AG09309 (cell line): ENCODE measurements at regions not wholly inside any gene's neighbourhood (a gene's known extent, or its start where the extent isn't known, plus 50 kb on each side); places are given as distances from the start of the nearest gene placed in this dataset.

Experiments used
- DNase-seq: peaks from one replicate; pipeline ENCODE4 v3.0.0-alpha.2; 2010; ENCODE audit warnings: low read depth
- H3K4me3 ChIP-seq: 2 replicates; pipeline ENCODE4 v1.5.1; 2011; ENCODE audit warnings: mild to moderate bottlenecking, low read depth, low read length, moderate library complexity; ENCODE audit not compliant: control insufficient read depth
- TF ChIP-seq, protein P1 (sequence below): IDR thresholded peaks from 2 replicates; pipeline ENCODE4 v1.5.1; 2011; ENCODE audit warnings: mild to moderate bottlenecking, low read depth, low read length, inconsistent platforms; ENCODE audit not compliant: insufficient read depth, control insufficient read depth; ENCODE audit errors: missing control alignments

- no peak for DNase-seq
- TF ChIP-seq, protein P1, sequence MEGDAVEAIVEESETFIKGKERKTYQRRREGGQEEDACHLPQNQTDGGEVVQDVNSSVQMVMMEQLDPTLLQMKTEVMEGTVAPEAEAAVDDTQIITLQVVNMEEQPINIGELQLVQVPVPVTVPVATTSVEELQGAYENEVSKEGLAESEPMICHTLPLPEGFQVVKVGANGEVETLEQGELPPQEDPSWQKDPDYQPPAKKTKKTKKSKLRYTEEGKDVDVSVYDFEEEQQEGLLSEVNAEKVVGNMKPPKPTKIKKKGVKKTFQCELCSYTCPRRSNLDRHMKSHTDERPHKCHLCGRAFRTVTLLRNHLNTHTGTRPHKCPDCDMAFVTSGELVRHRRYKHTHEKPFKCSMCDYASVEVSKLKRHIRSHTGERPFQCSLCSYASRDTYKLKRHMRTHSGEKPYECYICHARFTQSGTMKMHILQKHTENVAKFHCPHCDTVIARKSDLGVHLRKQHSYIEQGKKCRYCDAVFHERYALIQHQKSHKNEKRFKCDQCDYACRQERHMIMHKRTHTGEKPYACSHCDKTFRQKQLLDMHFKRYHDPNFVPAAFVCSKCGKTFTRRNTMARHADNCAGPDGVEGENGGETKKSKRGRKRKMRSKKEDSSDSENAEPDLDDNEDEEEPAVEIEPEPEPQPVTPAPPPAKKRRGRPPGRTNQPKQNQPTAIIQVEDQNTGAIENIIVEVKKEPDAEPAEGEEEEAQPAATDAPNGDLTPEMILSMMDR: no peak
Observed at GRCh38 chr4:127347936-127348335, 284.8 kb upstream of the INTU start.

GRCh38 chr4:127352220-127353113 lies 280.3 kb upstream of the INTU start:
- H3K4me3 ChIP-seq: no peak overlapping the region
- no peak for DNase-seq
- TF ChIP-seq, protein P1: no peak

More at GRCh38 chr4:127347936-127348335, 284.8 kb upstream of the INTU start:
- H3K4me3 ChIP-seq: no peak overlapping the region

DNA sequence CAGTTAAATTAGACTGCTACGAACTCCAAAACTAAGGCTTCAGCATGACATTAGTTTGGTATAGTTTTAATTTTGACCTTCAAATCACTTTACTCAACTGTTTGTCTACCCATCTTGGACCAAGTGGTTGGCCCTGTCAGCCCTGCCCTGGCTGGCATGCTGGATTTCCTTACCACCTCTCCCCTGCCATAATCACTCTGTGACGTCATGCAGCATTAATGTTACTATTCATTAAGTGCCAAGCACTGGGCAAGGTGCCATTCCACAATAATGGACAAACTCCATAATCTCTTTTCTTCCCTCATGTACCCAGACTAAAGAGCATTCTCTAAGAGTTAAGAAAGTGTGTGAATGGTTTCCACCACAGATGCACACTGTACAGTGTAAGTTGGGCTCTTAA lies 277.0 kb upstream of the INTU start:
- DNase-seq: no peak
- no peak overlapping the region for H3K4me3 ChIP-seq
- TF ChIP-seq, protein P1: no peak

DNA sequence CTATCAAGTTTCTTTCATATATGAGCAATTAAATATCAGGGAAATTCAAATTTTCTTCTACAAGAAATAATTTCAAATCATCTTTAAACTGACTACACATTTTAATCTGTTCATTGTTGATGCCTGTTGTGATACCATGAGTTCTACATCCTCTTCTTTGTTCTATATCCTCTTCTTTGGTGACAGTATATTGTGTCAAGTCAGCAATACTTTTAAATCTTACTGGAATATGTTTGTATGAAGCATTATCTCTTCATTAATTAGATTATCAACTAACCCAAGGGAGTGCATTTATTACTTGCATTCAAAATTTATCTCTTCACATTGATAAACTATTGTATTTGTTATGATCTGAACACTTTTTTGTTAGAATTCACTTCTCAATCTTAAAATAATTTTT lies 275.0 kb upstream of the INTU start:
- TF ChIP-seq, protein P1: no peak
- DNase-seq: no peak
- no peak overlapping the region for H3K4me3 ChIP-seq

DNA sequence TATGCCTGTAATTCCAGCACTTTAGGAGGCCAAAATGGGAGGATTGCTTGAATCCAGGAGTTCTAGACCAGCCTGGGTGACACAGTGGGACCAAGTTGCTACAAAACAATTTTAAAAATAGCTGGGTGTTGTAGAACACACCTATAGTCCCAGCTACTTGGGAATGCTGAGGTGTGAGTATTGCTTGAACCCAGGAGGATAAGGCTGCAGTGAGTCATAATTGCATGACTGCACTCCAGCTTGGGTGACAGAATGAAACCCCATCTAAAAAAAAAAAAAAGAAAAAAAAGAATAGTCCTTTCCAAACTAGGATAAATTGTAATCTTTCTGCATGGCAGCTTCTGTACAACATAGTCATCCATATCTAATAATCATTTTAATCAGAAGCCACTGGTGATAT lies 270.1 kb upstream of the INTU start:
- TF ChIP-seq, protein P1: no peak
- DNase-seq: no peak
- H3K4me3 ChIP-seq: no peak overlapping the region

GRCh38 chr4:127364397-127364796 lies 268.4 kb upstream of the INTU start:
- no peak overlapping the region for H3K4me3 ChIP-seq
- TF ChIP-seq, protein P1: no peak
- no peak for DNase-seq
